CD4-positive, alpha-beta T cell (primary cell): ENCODE measurements at regions not wholly inside any gene's neighbourhood (a gene's known extent, or its start where the extent isn't known, plus 50 kb on each side); places are given as distances from the start of the nearest gene placed in this dataset.

ENCODE experiments used
- ATAC-seq: fragments of 200-7000 bp; cut with Tn5 transposase; one replicate; pipeline ENCODE4 v1.10.0; 2022; ENCODE audit warnings: mild to moderate bottlenecking; ENCODE audit not compliant: poor library complexity
- CTCF ChIA-PET: fragments of 350-600 bp; sonication (Branson Sonifier 250); formaldehyde crosslinking; loops from one replicate; lab custom pipeline; 2021; ENCODE audit warnings: antibody characterized with exemption, inconsistent platforms; lab: Charles Lee
- POLR2A ChIA-PET: fragments of 350-600 bp; sonication (Branson Sonifier 250); formaldehyde crosslinking; loops from one replicate; lab custom pipeline; 2021; ENCODE audit warnings: antibody characterized with exemption, inconsistent platforms; lab: Charles Lee
- DNase-seq, 14 experiments: peaks; one replicate each; pipeline ENCODE4 v3.0.0-alpha.2; 2013 to 2020; ENCODE audit warnings: mixed read lengths in 2 of 14
- H3K27ac ChIP-seq, 2 donors: one replicate each; pipeline versions ENCODE4 v1.5.1 to v1.7.0; 2013; ENCODE audit warnings: low read length in 2 of 2, low read depth in 1 of 2, mild to moderate bottlenecking in 1 of 2
- H3K27me3 ChIP-seq, 2 experiments: 1 replicate in 1 of 2; 2 replicates in 1 of 2; pipeline versions ENCODE4 v1.6.1 to v1.7.0; 2013; ENCODE audit warnings: low read length in 2 of 2, control low read depth in 1 of 2, mild to moderate bottlenecking in 1 of 2, moderate library complexity in 1 of 2; ENCODE audit not compliant: insufficient read depth in 2 of 2, control insufficient read depth in 1 of 2
- H3K36me3 ChIP-seq: one replicate; pipeline ENCODE4 v1.6.1; 2013; ENCODE audit warnings: low read length, control low read depth; ENCODE audit not compliant: insufficient read depth
- H3K4me1 ChIP-seq: one replicate; pipeline ENCODE4 v1.6.1; 2013; ENCODE audit warnings: low read length, control low read depth; ENCODE audit not compliant: insufficient read depth
- H3K4me3 ChIP-seq: one replicate; pipeline ENCODE4 v1.5.1; 2013; ENCODE audit warnings: mild to moderate bottlenecking, low read length, moderate library complexity
- H3K9me3 ChIP-seq, 2 experiments: 1 replicate in 1 of 2; 2 replicates in 1 of 2; pipeline versions ENCODE4 v1.6.1 to v1.7.0; 2013; ENCODE audit warnings: low read length in 2 of 2, mild to moderate bottlenecking in 2 of 2, control low read depth in 1 of 2, moderate library complexity in 1 of 2; ENCODE audit not compliant: control insufficient read depth in 1 of 2, insufficient read depth in 1 of 2
- H3K27ac Mint-ChIP-seq: one replicate; pipeline ENCODE4 v1.8.0; 2020; ENCODE audit warnings: mixed read lengths
- H3K27me3 Mint-ChIP-seq: one replicate; pipeline ENCODE4 v1.8.0; 2021; ENCODE audit warnings: mixed read lengths
- H3K36me3 Mint-ChIP-seq: one replicate; pipeline ENCODE4 v1.8.0; 2021; ENCODE audit warnings: low read depth, mixed read lengths
- H3K4me1 Mint-ChIP-seq: one replicate; pipeline ENCODE4 v1.8.0; 2021; ENCODE audit warnings: low read depth, mixed read lengths
- H3K4me3 Mint-ChIP-seq: one replicate; pipeline ENCODE4 v1.8.0; 2020; ENCODE audit warnings: mild to moderate bottlenecking, mixed read lengths
- H3K9me3 Mint-ChIP-seq: one replicate; pipeline ENCODE4 v1.8.0; 2020; ENCODE audit warnings: mixed read lengths
- CTCF ChIP-seq: fragments of 200-600 bp; IDR thresholded peaks from one replicate; pipeline ENCODE4 v1.8.0; 2022; ENCODE audit warnings: antibody characterized with exemption, mild to moderate bottlenecking
- intact Hi-C, 2 experiments: fragments of 100-400 bp; cut with DNase I in 1 of 2; cut with micrococcal nuclease in 1 of 2; formaldehyde crosslinking; loops; one replicate each; pipeline versions ENCODE4 v1.15.1 to v1.9.0; 2023 to 2025; cut with DNase I, micrococcal nuclease

DNA sequence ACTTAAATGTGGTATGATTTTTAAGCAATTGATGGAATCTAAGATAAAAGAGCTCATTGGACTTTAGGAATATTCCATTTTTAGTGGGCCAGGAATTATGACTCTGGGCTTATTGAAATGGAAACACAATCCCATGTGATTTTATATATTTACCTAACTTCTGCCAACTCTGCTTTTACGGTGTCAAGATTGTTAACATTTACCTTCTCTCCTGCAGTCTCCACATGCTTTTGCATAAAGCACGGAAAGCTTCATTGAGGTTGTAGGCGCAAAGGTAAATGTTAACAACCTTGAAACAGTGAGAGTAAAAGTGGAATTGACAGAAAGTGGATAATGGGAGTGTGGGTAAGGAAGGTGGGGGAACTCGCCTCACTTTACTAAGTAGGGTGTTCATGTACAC is 468.1 kb downstream of the PMP22 start:
- no peak for TF ChIP-seq CTCF
- ATAC-seq (no peak), DNase-seq (no peak)
- no peak overlapping the region for H3K27ac Mint-ChIP-seq
- H3K4me3 Mint-ChIP-seq, result no peak overlapping the region
- H3K27ac ChIP-seq, result no peak overlapping the region
- no peaks in the 10 kb centered on the region for H3K9me3 Mint-ChIP-seq
- no peaks in the 10 kb centered on the region for H3K4me1 ChIP-seq
- no peaks in the 10 kb centered on the region for H3K36me3 Mint-ChIP-seq
- H3K27me3 Mint-ChIP-seq, result peaks cover 22% of the 10 kb centered on the region
- POLR2A ChIA-PET, result no interaction called here
- intact Hi-C loops, result no loop called here
- peaks cover 0 to 3% of the 10 kb centered on the region in 2 experiments for H3K27me3 ChIP-seq
- no peak overlapping the region for H3K4me3 ChIP-seq
- no peaks in the 10 kb centered on the region for H3K4me1 Mint-ChIP-seq
- CTCF ChIA-PET, result no interaction called here
- H3K36me3 ChIP-seq, result no peaks in the 10 kb centered on the region
- no peaks in the 10 kb centered on the region for H3K9me3 ChIP-seq

GRCh38 chr17:14794961-14795360 is 470.2 kb downstream of the PMP22 start:
- Mint-ChIP-seq H3K9me3 (no peaks in the 10 kb centered on the region), H3K36me3 (no peaks in the 10 kb centered on the region), H3K27me3 (peaks cover 24% of the 10 kb centered on the region), H3K27ac (no peak overlapping the region), H3K4me1 (no peaks in the 10 kb centered on the region), H3K4me3 (no peak overlapping the region)
- no peaks in the 10 kb centered on the region for H3K4me1 ChIP-seq
- peaks cover 0 to 5% of the 10 kb centered on the region in 2 experiments for H3K27me3 ChIP-seq
- no peaks in the 10 kb centered on the region for H3K36me3 ChIP-seq
- no peak overlapping the region for H3K4me3 ChIP-seq
- CTCF ChIA-PET, result no interaction called here
- H3K9me3 ChIP-seq, result no peaks in the 10 kb centered on the region
- intact Hi-C loops, result no loop called here
- no peak overlapping the region for H3K27ac ChIP-seq
- ATAC-seq, result no peak
- no peak for TF ChIP-seq CTCF
- POLR2A ChIA-PET, result no interaction called here
- no peak for DNase-seq

DNA sequence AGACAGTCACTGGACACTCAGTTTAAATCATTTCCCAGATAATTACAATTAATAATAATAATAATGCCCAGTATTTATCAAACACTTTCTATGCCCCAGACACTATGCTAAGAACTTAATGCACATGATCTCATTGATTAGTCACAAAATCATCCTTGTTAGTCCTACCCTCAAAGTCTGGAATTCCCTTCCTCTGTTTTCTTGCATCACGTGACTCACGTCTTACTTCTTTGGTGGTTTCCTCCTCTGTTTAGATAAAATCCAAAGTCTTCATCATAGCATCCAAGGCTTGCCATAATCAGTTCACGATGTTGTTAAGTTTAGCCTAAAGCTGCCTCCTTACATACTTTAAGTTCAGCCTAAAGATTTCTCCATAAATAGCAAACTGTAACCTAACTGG is 471.9 kb downstream of the PMP22 start:
- Mint-ChIP-seq H3K9me3 (no peaks in the 10 kb centered on the region), H3K27me3 (peaks cover 34% of the 10 kb centered on the region), H3K27ac (no peak overlapping the region), H3K4me1 (no peaks in the 10 kb centered on the region), H3K36me3 (no peaks in the 10 kb centered on the region), H3K4me3 (no peak overlapping the region)
- ATAC-seq, result no peak
- ChIA-PET POLR2A (no interaction called here), CTCF (no interaction called here)
- no peak for TF ChIP-seq CTCF
- intact Hi-C loops, result no loop called here
- Histone ChIP-seq H3K9me3 (no peaks in the 10 kb centered on the region), H3K27ac (no peak overlapping the region), H3K4me3 (no peak overlapping the region), H3K4me1 (no peaks in the 10 kb centered on the region), H3K27me3 (peaks cover 0 to 5% of the 10 kb centered on the region in 2 experiments), H3K36me3 (no peaks in the 10 kb centered on the region)
- DNase-seq, result no peak
